Hepatocyte (in vitro differentiated cells): ENCODE measurements at regions not wholly inside any gene's neighbourhood (a gene's known extent, or its start where the extent isn't known, plus 50 kb on each side); places are given as distances from the start of the nearest gene placed in this dataset.

Source experiments
- CTCF ChIP-seq: fragments of 200-600 bp; sonication (generic); IDR thresholded peaks from 2 replicates; pipeline ENCODE4 v1.5.1; 2016; ENCODE audit warnings: antibody characterized with exemption, mild to moderate bottlenecking; ENCODE audit not compliant: poor library complexity
- EZH2phosphoT487 ChIP-seq: fragments of 200-600 bp; sonication (generic); IDR thresholded peaks from one replicate; pipeline ENCODE4 v1.6.1; 2018; ENCODE audit warnings: antibody characterized with exemption, mild to moderate bottlenecking, low read depth, moderate library complexity; ENCODE audit not compliant: unreplicated experiment, severe bottlenecking

- TF ChIP-seq CTCF, result no peak
- TF ChIP-seq EZH2phosphoT487, result no peak
Observed at GRCh38 chr7:51685794-51686193, 369.2 kb upstream of the COBL start.
